ENCODE measurements at regions not wholly inside any gene's neighbourhood (a gene's known extent, or its start where the extent isn't known, plus 50 kb on each side); places are given as distances from the start of the nearest gene placed in this dataset.

DNA sequence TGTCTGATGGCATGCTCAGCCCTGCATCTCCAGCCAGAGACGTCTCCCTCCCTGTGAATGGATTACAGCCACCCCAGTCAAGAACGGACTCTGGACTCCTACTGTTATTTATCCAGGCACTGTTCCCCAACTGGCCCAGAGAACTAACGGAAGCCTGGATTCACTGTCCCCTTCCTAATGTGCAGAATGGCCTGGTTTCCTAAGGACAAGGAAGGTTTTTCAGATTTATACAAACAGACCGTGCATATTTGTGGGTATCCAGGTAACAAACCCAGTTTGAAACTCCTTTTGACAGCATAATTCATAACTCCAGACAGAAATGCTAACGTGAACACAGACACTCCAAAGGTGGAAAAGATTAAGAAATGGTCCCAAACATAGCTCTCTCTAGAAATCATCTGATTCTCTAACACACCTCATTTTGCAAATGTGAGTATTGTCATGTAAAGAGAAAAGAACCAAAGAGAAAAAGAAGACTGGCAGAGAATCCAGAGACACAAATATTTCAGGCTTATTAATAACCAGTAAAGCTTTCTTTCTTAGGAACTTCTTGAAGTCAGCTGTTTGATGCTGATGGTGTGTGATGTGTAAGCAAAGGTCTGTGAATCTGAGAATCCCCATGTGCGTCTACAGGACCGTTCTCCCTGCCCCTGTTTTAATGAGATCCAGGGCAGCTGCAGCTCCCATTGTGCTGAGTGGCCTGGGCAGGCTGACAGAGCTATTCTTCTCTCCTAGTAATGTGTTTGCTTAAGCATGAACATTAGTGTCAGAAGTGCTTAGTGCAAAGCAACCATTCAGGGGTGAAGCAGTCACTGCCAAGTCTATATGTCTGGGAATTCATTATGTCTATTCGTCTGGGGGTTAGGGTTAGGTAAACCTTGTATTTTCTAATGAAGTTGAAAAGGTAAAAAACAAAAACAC, 86.8 kb upstream of the HIF1A start:
- peaks cover 10 to 11% of the 10 kb centered on the region in 2 donors for H3K4me1 ChIP-seq
- no peaks in the 10 kb centered on the region for H3K9me3 ChIP-seq
- no peak for ATAC-seq
- TF ChIP-seq POLR2A (IDR thresholded peaks at IDR 0.05) = no peak
- TF ChIP-seq, protein P1, sequence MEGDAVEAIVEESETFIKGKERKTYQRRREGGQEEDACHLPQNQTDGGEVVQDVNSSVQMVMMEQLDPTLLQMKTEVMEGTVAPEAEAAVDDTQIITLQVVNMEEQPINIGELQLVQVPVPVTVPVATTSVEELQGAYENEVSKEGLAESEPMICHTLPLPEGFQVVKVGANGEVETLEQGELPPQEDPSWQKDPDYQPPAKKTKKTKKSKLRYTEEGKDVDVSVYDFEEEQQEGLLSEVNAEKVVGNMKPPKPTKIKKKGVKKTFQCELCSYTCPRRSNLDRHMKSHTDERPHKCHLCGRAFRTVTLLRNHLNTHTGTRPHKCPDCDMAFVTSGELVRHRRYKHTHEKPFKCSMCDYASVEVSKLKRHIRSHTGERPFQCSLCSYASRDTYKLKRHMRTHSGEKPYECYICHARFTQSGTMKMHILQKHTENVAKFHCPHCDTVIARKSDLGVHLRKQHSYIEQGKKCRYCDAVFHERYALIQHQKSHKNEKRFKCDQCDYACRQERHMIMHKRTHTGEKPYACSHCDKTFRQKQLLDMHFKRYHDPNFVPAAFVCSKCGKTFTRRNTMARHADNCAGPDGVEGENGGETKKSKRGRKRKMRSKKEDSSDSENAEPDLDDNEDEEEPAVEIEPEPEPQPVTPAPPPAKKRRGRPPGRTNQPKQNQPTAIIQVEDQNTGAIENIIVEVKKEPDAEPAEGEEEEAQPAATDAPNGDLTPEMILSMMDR (IDR thresholded peaks at IDR 0.05 in 4 of 5, conservative IDR thresholded peaks at IDR 0.05 in 1 of 5) = no peak
- no peak for DNase-seq
- no peaks in the 10 kb centered on the region for H3K36me3 ChIP-seq
- in situ Hi-C loops (cut with MboI; ENCODE audit: low sequenced_read_pairs in 4 of 4) = no loop called here
- peak overlapping the region in 2 of 4 donors; percentile 28 to 33 for H3K27ac ChIP-seq
- no peak overlapping the region for H3K4me3 ChIP-seq
- no peaks in the 10 kb centered on the region for H3K27me3 ChIP-seq
- intact Hi-C loops (cut with DNase I; ENCODE audit: low total_unique reads) = no loop called here

DNA sequence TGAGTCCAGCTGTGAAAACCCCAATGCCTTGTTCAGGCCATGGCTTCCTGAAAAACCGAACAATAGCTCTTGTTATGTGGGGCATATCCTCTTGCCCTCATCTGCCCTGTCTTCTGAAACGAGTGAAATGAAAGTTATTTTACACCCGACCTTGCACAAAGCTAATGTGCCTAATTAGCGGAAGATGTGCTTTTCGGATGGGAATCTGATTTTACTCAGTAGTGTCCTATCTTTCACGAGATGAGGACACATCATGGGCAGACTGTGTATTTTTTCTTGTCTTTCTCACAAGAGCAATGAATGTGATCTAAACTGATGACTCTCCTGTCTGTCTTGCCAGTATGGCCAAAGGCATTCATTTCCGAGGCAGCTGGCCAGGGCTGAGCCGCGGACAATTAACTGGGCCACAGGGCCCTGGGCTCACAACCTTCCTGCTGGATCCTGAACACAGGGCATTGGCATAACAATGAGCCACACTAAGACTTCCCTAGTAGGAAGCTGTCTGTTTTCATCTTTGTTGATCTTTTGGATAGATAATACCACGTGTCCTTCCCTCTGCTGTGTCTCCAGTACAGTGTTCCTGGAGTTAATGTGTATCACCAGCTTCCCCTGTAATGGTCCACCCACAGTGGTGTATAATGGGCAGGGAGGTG, 86.0 kb upstream of the HIF1A start:
- no peaks in the 10 kb centered on the region for H3K27me3 ChIP-seq
- H3K4me1 ChIP-seq = peaks cover 10 to 11% of the 10 kb centered on the region in 2 donors
- no peak overlapping the region for H3K4me3 ChIP-seq
- in situ Hi-C loops (cut with MboI; ENCODE audit: low sequenced_read_pairs in 4 of 4) = no loop called here
- DNase-seq (no peak), ATAC-seq (peak; percentile 33 to 60)
- no peaks in the 10 kb centered on the region for H3K9me3 ChIP-seq
- H3K36me3 ChIP-seq = no peaks in the 10 kb centered on the region
- H3K27ac ChIP-seq = peak overlapping the region in 2 of 4 donors; percentile 28 to 33
- intact Hi-C loops (cut with DNase I; ENCODE audit: low total_unique reads) = no loop called here
- TF ChIP-seq POLR2A (IDR thresholded peaks at IDR 0.05) = no peak
- TF ChIP-seq, protein P1 (IDR thresholded peaks at IDR 0.05 in 4 of 5, conservative IDR thresholded peaks at IDR 0.05 in 1 of 5) = no peak

DNA sequence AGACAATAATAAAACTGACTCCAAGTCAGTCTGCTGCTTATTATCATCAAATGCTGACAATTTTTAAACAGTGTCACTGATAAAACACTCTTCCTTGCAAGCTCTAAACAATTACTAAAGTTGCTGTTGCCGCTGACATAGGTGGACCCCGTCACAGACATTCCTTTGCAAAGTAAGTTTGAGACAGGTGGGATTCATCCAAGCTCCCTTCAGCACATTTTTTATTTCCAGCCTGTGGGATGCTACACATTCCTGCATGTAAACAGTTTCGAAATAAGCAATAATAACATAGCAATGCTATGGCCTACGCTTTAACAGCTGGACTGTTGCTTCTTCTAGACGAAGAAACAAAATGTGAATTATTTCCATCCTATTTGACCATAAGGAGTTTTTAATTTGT, 85.4 kb upstream of the HIF1A start:
- no peak for DNase-seq
- Histone ChIP-seq H3K4me1 (peaks cover 10 to 11% of the 10 kb centered on the region in 2 donors), H3K4me3 (no peak overlapping the region), H3K36me3 (no peaks in the 10 kb centered on the region), H3K27ac (no peak overlapping the region), H3K9me3 (no peaks in the 10 kb centered on the region), H3K27me3 (no peaks in the 10 kb centered on the region)
- in situ Hi-C loops (cut with MboI; ENCODE audit: low sequenced_read_pairs in 4 of 4) (no loop called here), intact Hi-C loops (cut with DNase I; ENCODE audit: low total_unique reads) (no loop called here)
- TF ChIP-seq, protein P1 (IDR thresholded peaks at IDR 0.05 in 4 of 5, conservative IDR thresholded peaks at IDR 0.05 in 1 of 5) = no peak
- ATAC-seq = no peak

DNA sequence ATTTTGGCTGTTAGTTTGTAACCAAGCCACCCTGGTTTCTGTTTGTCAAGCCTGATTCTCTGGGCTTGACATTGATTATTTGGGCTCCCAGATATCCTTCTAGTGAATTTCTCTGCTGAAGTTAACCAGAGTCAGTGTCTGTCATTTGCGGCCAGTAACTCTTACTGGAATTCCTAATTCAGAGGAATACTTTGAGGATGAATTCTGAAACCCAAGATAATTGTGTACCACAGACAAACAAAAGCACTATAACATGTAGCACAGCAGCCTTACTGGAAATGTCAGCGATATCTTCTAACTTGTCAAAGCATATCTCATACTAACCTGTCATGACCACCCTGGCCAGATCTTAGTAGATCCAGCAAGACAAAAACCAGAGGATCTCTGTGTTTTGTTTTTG, 84.4 kb upstream of the HIF1A start:
- Histone ChIP-seq H3K4me3 (no peak overlapping the region), H3K36me3 (no peaks in the 10 kb centered on the region), H3K27me3 (no peaks in the 10 kb centered on the region), H3K27ac (no peak overlapping the region), H3K4me1 (peaks cover 10 to 11% of the 10 kb centered on the region in 2 donors), H3K9me3 (no peaks in the 10 kb centered on the region)
- DNase-seq = no peak
- TF ChIP-seq, protein P1 (IDR thresholded peaks at IDR 0.05 in 4 of 5, conservative IDR thresholded peaks at IDR 0.05 in 1 of 5) = no peak
- no peak for TF ChIP-seq POLR2A (IDR thresholded peaks at IDR 0.05)
- intact Hi-C loops (cut with DNase I; ENCODE audit: low total_unique reads) (no loop called here), in situ Hi-C loops (cut with MboI; ENCODE audit: low sequenced_read_pairs in 4 of 4) (no loop called here)
- no peak for ATAC-seq
